ENCODE measurements at regions not wholly inside any gene's neighbourhood (a gene's known extent, or its start where the extent isn't known, plus 50 kb on each side); places are given as distances from the start of the nearest gene placed in this dataset.

DNA sequence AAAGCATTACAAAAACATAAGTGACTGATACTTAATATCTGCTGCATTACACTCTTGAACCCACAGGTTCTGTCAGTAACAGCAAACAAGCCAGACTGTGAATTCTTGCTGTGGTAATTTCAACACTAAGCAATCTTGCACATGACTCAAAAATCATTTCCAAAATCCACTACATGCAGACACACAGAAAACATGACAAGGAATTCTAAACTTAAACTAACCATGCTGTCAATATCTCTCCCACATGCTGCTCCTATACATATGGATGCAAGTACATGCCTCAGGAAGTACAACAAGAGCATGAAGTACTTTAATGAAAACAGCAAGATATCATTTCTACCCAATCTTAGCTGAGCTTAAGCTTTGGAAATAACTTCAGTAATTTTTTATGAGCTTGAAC is 890.2 kb upstream of the KCND2 start:
- Mint-ChIP-seq H3K9me3 (no peaks in the 10 kb centered on the region), H3K4me3 (no peak overlapping the region), H3K4me1 (no peaks in the 10 kb centered on the region), H3K36me3 (ENCODE audit: low read depth) (no peaks in the 10 kb centered on the region), H3K27me3 (ENCODE audit: insufficient read depth) (no peaks in the 10 kb centered on the region), H3K27ac (no peak overlapping the region)
- TF ChIP-seq, protein P1, sequence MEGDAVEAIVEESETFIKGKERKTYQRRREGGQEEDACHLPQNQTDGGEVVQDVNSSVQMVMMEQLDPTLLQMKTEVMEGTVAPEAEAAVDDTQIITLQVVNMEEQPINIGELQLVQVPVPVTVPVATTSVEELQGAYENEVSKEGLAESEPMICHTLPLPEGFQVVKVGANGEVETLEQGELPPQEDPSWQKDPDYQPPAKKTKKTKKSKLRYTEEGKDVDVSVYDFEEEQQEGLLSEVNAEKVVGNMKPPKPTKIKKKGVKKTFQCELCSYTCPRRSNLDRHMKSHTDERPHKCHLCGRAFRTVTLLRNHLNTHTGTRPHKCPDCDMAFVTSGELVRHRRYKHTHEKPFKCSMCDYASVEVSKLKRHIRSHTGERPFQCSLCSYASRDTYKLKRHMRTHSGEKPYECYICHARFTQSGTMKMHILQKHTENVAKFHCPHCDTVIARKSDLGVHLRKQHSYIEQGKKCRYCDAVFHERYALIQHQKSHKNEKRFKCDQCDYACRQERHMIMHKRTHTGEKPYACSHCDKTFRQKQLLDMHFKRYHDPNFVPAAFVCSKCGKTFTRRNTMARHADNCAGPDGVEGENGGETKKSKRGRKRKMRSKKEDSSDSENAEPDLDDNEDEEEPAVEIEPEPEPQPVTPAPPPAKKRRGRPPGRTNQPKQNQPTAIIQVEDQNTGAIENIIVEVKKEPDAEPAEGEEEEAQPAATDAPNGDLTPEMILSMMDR (conservative IDR thresholded peaks at IDR 0.05) = no peak
- no peak for DNase-seq
- no peak overlapping the region for H3K27ac ChIP-seq (ENCODE audit: low read depth, low read length)
- no peaks in the 10 kb centered on the region for H3K27me3 ChIP-seq (ENCODE audit: control insufficient read depth, insufficient read depth, low read length, poor library complexity, severe bottlenecking)
- H3K36me3 ChIP-seq (ENCODE audit: control insufficient read depth, insufficient read depth, low read length) = no peaks in the 10 kb centered on the region
- H3K9ac ChIP-seq (ENCODE audit: extremely low read depth, low read length, poor library complexity, severe bottlenecking) = no peak overlapping the region
- H3K4me1 ChIP-seq (ENCODE audit: control insufficient read depth, insufficient read depth, low read length) = no peaks in the 10 kb centered on the region
- no peak overlapping the region for H3K4me3 ChIP-seq (ENCODE audit: low read length)
- no peaks in the 10 kb centered on the region for H3K9me3 ChIP-seq (ENCODE audit: control insufficient read depth, low read length)

DNA sequence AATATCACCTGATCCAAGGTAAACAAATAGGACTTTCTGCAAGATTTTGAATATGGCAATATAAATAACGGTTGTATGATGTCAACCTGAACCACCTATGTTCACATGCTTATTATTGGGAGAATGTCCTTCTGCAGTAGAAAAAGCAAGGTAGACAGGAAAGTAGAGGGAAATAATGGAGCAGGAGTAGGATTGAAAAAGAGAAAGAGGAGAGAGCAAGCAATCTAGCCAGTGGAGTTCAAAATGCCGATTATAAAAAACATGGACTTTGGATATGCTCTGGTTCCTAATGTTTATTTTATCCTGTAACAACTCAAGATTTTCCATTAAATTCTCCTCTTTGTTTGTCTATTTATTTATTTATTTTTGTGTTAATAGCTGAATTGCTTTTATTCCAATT is 878.0 kb upstream of the KCND2 start:
- Mint-ChIP-seq H3K4me3 (no peak overlapping the region), H3K27ac (no peak overlapping the region)

DNA sequence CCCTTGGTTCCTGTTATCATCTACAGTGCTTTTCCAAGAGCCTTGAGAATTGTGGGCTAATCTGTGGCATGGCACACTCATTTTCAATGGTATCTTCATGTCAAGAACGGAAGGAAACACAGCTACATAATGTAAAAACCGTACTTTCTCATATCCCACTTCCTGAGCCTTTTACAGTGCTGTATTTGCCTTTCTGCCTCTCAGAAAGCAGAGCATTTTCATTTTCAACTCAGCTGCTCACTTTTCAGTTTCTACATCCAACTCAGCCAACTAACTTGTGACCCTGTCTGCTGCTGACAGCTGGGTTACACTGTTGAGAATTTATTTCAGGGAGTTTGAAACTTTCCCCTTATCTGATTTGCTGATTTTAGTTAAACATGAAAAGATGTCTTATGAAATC is 875.8 kb upstream of the KCND2 start:
- H3K36me3 Mint-ChIP-seq (ENCODE audit: low read depth) = no peaks in the 10 kb centered on the region
- Histone ChIP-seq H3K9ac (ENCODE audit: extremely low read depth, low read length, poor library complexity, severe bottlenecking) (no peak overlapping the region), H3K9me3 (ENCODE audit: control insufficient read depth, low read length) (no peaks in the 10 kb centered on the region), H3K27ac (ENCODE audit: low read depth, low read length) (no peak overlapping the region), H3K4me1 (ENCODE audit: control insufficient read depth, insufficient read depth, low read length) (no peaks in the 10 kb centered on the region), H3K36me3 (ENCODE audit: control insufficient read depth, insufficient read depth, low read length) (no peaks in the 10 kb centered on the region), H3K4me3 (ENCODE audit: low read length) (no peak overlapping the region), H3K27me3 (ENCODE audit: control insufficient read depth, insufficient read depth, low read length, poor library complexity, severe bottlenecking) (no peaks in the 10 kb centered on the region)
- H3K4me1 Mint-ChIP-seq = no peaks in the 10 kb centered on the region
- H3K27ac Mint-ChIP-seq = no peak overlapping the region
- no peaks in the 10 kb centered on the region for H3K9me3 Mint-ChIP-seq
- no peak overlapping the region for H3K4me3 Mint-ChIP-seq
- H3K27me3 Mint-ChIP-seq (ENCODE audit: insufficient read depth) = no peaks in the 10 kb centered on the region
- no peak for DNase-seq
- WGBS, 2 experiments (ENCODE audit: insufficient coverage in 1 of 2, insufficient read length in 1 of 2) = 89 to 96% methylated on average over 2 of the region's 2 CpGs
- TF ChIP-seq, protein P1 (conservative IDR thresholded peaks at IDR 0.05) = no peak

More for the DNA sequence above, 878.0 kb upstream of the KCND2 start:
- Histone ChIP-seq H3K9ac (ENCODE audit: extremely low read depth, low read length, poor library complexity, severe bottlenecking) (no peak overlapping the region), H3K4me3 (ENCODE audit: low read length) (no peak overlapping the region), H3K36me3 (ENCODE audit: control insufficient read depth, insufficient read depth, low read length) (no peaks in the 10 kb centered on the region), H3K27me3 (ENCODE audit: control insufficient read depth, insufficient read depth, low read length, poor library complexity, severe bottlenecking) (no peaks in the 10 kb centered on the region), H3K4me1 (ENCODE audit: control insufficient read depth, insufficient read depth, low read length) (no peaks in the 10 kb centered on the region), H3K27ac (ENCODE audit: low read depth, low read length) (no peak overlapping the region), H3K9me3 (ENCODE audit: control insufficient read depth, low read length) (no peaks in the 10 kb centered on the region)
- Mint-ChIP-seq H3K4me1 (no peaks in the 10 kb centered on the region), H3K36me3 (ENCODE audit: low read depth) (no peaks in the 10 kb centered on the region), H3K9me3 (no peaks in the 10 kb centered on the region), H3K27me3 (ENCODE audit: insufficient read depth) (no peaks in the 10 kb centered on the region)
- no peak for DNase-seq
- WGBS, 2 experiments (ENCODE audit: insufficient coverage in 1 of 2, insufficient read length in 1 of 2) = 90 to 100% methylated on average over 1 to 2 of the region's 2 CpGs
- TF ChIP-seq, protein P1 (conservative IDR thresholded peaks at IDR 0.05) = no peak

Data from endodermal cell (in vitro differentiated cells).